ENCODE measurements at regions not wholly inside any gene's neighbourhood (a gene's known extent, or its start where the extent isn't known, plus 50 kb on each side); places are given as distances from the start of the nearest gene placed in this dataset.

DNA sequence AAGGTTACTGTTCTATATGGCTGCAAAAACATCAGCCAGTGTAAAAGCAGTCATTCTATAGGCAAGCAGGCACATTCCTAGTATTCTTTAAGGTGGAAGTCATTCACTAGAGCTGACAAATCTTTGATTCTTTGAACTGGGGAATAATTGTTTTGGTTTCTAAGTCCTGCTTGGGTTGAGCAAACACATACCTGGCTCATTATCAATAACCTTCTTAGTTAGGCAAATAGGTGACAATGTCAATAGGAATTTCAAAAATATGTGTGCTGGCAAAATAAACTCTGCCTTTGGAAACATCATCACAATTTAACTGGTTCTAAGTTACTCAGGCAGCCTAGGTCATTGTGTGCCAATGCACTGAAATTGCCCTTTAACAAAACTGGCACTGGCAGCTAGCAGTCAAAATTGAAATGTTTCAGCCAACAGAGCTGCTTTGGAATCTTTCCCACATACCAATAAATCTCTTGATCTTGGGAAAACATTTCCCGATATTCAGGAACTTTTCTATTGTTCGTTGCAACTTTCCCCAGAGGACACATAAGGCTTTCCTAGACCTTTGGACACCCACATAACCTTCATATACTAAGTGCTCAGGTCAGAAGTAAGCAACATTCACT, 402.0 kb upstream of the MMADHC start:
- DNase-seq (ENCODE audit: extremely low read depth, low read depth), result no peak
- no peak for TF ChIP-seq CTCF (IDR thresholded peaks at IDR 0.05; ENCODE audit: low read depth, low read length)

DNA sequence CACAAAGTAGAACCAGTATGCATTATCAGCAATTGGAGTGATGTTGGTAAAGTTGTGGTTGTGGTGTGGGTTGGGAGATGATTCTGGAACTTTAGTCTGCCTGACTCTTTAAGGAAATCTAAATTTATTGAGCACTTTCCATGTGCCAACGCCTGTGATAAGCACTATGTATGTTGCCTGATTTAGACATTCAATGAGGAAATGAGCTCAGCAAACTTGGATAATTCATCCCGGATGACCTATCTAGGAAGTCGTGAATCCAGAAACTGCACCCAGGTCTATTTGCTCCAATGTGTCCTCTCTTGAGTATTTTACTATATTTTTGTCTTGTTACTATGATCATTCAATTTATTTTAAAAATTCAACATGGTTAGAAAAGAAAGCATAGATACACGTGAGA, 400.8 kb upstream of the MMADHC start:
- DNase-seq (ENCODE audit: extremely low read depth, low read depth), result no peak
- no peak for TF ChIP-seq CTCF (IDR thresholded peaks at IDR 0.05; ENCODE audit: low read depth, low read length)

DNA sequence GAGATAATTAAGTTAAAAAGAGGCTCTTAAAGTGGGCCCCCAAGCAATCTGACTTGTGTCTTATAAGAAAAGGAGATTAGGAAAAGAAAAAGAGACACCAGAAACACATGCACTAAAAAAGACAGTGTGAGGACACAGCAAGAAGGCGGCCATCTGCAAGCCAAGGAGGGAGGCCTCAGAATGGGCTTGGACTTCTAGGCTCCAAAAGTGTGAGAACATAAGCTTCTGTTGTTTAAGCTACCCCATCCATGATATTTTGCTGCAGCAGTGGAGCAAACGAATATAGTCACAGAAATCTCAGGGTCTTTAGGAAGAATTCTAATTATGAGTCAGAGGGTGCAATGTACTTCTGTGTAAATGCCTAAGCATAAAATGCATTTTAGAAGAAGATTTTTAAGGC, 399.3 kb upstream of the MMADHC start:
- no peak for TF ChIP-seq CTCF (IDR thresholded peaks at IDR 0.05; ENCODE audit: low read depth, low read length)
- DNase-seq (ENCODE audit: extremely low read depth, low read depth), result no peak

DNA sequence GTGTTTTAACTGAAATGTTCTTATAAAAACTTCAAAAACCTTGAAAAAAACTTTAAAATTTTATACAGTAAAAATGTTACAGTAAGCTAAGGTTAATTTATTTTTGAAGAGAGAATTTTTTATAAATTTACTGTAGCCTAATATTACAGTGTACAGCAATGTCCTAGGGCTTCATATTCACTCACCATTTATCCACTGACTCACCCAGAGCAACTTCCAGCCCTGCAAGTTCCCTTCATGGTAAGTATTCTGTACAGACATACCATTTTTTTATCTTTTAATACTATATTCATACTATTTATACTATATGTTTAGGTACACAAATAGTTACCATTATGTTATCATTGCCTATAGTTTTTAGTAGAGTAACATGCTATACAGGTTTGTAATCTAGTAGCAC, 396.7 kb upstream of the MMADHC start:
- DNase-seq (ENCODE audit: extremely low read depth, low read depth), result no peak
- no peak for TF ChIP-seq CTCF (IDR thresholded peaks at IDR 0.05; ENCODE audit: low read depth, low read length)

DNA sequence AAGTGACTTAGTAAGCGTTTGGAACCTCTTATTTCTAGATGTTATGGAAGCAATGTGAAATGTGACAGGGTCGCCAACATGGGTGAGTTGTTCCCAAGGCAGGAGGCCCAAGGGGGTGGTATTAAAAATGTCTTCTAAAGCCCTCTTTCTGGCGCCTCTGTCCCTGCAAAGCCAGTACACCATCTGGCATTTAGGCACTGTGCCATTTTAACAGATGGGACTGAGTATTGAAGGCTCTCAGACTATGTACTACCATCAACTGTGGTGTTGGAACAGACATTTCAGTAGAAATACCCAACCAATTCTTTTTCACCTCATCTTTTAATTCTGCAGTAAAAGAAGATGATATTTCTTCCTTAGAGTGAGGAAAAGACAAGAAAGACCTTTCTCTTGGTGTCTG, 384.5 kb upstream of the MMADHC start:
- no peak for DNase-seq (ENCODE audit: extremely low read depth, low read depth)
- TF ChIP-seq CTCF (IDR thresholded peaks at IDR 0.05; ENCODE audit: low read depth, low read length), result no peak

DNA sequence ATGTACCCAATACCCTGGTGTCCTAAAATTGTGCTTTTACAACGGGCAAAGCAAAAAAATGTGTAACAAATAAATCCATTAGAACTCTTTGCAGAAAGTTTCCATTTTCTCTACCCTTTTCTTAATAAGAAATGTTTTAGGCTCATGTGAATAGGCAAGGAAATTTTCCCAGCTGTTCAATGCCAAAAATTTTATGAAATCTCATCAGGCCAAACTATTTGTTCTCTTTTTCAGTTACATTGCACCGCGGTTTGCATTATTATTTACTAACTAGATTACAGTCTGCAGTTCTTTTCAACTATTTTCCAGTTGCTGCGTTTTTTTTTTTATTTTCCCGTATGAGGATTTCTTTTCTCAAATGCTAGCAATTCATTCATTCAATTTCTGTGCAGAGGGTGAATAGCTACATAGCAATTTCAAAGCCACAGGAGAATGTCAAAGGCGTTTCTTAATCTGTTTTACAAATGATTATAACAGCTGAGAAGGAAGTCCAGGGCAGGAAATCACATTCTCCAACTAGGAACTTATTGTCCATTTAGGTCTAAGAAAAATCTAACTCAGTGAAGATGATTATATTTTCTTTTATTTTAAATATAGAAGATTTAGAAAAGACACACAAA, 367.5 kb upstream of the MMADHC start:
- no peak for TF ChIP-seq CTCF (IDR thresholded peaks at IDR 0.05; ENCODE audit: low read depth, low read length)
- DNase-seq (ENCODE audit: extremely low read depth, low read depth), result no peak

DNA sequence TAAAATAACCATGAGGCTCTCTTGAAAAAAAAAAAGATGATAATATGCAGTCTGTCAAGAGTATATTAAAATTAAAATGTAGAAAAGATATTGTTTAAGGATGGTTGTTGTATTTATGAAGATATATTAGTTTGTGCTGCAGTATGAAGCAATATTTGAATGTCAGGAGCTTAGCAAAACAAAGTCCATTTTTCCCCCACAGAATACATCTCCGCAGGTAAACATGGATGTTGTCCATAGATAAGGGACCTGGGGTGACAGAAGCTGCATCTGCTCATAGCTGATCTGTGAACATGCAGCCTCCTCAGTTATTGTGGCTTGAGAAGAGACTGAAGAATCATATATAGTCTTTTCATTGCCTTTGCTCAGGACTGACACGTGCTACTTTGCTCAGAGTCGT, 366.1 kb upstream of the MMADHC start:
- no peak for DNase-seq (ENCODE audit: extremely low read depth, low read depth)
- no peak for TF ChIP-seq CTCF (IDR thresholded peaks at IDR 0.05; ENCODE audit: low read depth, low read length)
